CD8-positive, alpha-beta memory T cell (primary cell): ENCODE measurements at regions not wholly inside any gene's neighbourhood (a gene's known extent, or its start where the extent isn't known, plus 50 kb on each side); places are given as distances from the start of the nearest gene placed in this dataset.
A peak's percentile ranks its signal among the peaks of the same experiment; 100 is the strongest.

Experiments
- CTCF ChIA-PET: fragments of 350-600 bp; sonication (Branson Sonifier 250); formaldehyde crosslinking; loops from one replicate; lab custom pipeline; 2021; ENCODE audit warnings: antibody characterized with exemption; lab: Charles Lee
- POLR2A ChIA-PET: fragments of 350-600 bp; sonication (Branson Sonifier 250); formaldehyde crosslinking; loops from one replicate; lab custom pipeline; 2021; ENCODE audit warnings: antibody characterized with exemption; lab: Charles Lee
- DNase-seq, 5 donors: peaks; one replicate each; pipeline versions ENCODE4 v3.0.0 to v3.0.0-alpha.2; 2020 to 2022; ENCODE audit warnings: mixed read lengths in 1 of 5
- H3K27ac ChIP-seq: one replicate; pipeline ENCODE4 v1.7.0; 2013; ENCODE audit warnings: low read depth, mild to moderate bottlenecking, low read length, moderate library complexity
- H3K27me3 ChIP-seq: 2 replicates; pipeline ENCODE4 v1.7.0; 2013; ENCODE audit warnings: low read length, mild to moderate bottlenecking; ENCODE audit not compliant: insufficient read depth, poor library complexity, severe bottlenecking
- H3K36me3 ChIP-seq: 2 replicates; pipeline ENCODE4 v1.7.0; 2013; ENCODE audit warnings: mild to moderate bottlenecking, low read length, moderate library complexity; ENCODE audit not compliant: insufficient read depth
- H3K4me1 ChIP-seq: 2 replicates; pipeline ENCODE4 v1.7.0; 2013; ENCODE audit warnings: mild to moderate bottlenecking, low read length, moderate library complexity; ENCODE audit not compliant: insufficient read depth
- H3K4me3 ChIP-seq: 2 replicates; pipeline ENCODE4 v1.7.0; 2013; ENCODE audit warnings: mild to moderate bottlenecking, low read length
- H3K9me3 ChIP-seq: 2 replicates; pipeline ENCODE4 v1.7.0; 2013; ENCODE audit warnings: mild to moderate bottlenecking, low read length
- H3K27ac Mint-ChIP-seq, 8 donors: one replicate each; pipeline ENCODE4 v1.8.0; 2020 to 2021; ENCODE audit warnings: mixed read lengths in 8 of 8, mild to moderate bottlenecking in 6 of 8, inconsistent platforms in 3 of 8, moderate library complexity in 3 of 8
- H3K27me3 Mint-ChIP-seq, 2 donors: one replicate each; pipeline ENCODE4 v1.8.0; 2020 to 2021; ENCODE audit warnings: mixed read lengths in 2 of 2, mild to moderate bottlenecking in 1 of 2, moderate library complexity in 1 of 2
- H3K36me3 Mint-ChIP-seq, 3 donors: one replicate each; pipeline ENCODE4 v1.8.0; 2020 to 2021; ENCODE audit warnings: mixed read lengths in 3 of 3, inconsistent platforms in 1 of 3, mild to moderate bottlenecking in 1 of 3
- H3K4me1 Mint-ChIP-seq, 3 donors: one replicate each; pipeline ENCODE4 v1.8.0; 2020 to 2021; ENCODE audit warnings: mixed read lengths in 3 of 3, inconsistent platforms in 1 of 3, mild to moderate bottlenecking in 1 of 3
- H3K4me3 Mint-ChIP-seq, 7 donors: one replicate each; pipeline ENCODE4 v1.8.0; 2020 to 2021; ENCODE audit warnings: mixed read lengths in 7 of 7, mild to moderate bottlenecking in 6 of 7, moderate library complexity in 4 of 7, inconsistent platforms in 2 of 7
- H3K9me3 Mint-ChIP-seq, 5 donors: one replicate each; pipeline ENCODE4 v1.8.0; 2020 to 2022; ENCODE audit warnings: mixed read lengths in 5 of 5, mild to moderate bottlenecking in 3 of 5, moderate library complexity in 2 of 5, inconsistent platforms in 1 of 5

DNA sequence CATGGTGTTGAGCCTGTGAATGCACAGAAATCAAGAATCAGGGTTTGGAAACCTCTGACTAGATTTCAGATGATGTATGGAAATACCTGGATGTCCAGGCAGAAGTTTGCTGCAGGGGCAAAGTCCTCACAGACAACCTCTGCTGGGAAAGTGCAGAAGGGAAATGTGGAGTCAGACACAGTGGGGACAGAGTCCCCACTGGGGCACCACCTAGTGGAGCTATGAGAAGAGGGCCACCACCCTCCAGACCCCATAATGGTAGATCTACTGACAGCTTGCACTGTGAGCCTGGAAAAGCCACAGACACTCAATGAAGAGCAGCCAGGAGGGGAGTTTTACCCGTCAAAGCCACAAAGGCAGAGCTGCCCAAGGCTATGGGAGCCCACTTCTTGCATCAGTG is 181.9 kb upstream of the SEMA6A start:
- H3K27ac ChIP-seq = no peak overlapping the region
- Mint-ChIP-seq H3K36me3 (no peaks in the 10 kb centered on the region), H3K27ac (no peak overlapping the region), H3K27me3 (peaks cover 0 to 1% of the 10 kb centered on the region in 2 donors), H3K4me1 (no peaks in the 10 kb centered on the region), H3K4me3 (no peak overlapping the region), H3K9me3 (peaks cover 0 to 5% (median 0%) of the 10 kb centered on the region in 5 donors)
- no peak overlapping the region for H3K4me3 ChIP-seq
- no peak for DNase-seq
- H3K36me3 ChIP-seq = no peaks in the 10 kb centered on the region
- H3K4me1 ChIP-seq = no peaks in the 10 kb centered on the region
- H3K27me3 ChIP-seq = no peaks in the 10 kb centered on the region
- ChIA-PET POLR2A (no interaction called here), CTCF (no interaction called here)
- no peaks in the 10 kb centered on the region for H3K9me3 ChIP-seq

DNA sequence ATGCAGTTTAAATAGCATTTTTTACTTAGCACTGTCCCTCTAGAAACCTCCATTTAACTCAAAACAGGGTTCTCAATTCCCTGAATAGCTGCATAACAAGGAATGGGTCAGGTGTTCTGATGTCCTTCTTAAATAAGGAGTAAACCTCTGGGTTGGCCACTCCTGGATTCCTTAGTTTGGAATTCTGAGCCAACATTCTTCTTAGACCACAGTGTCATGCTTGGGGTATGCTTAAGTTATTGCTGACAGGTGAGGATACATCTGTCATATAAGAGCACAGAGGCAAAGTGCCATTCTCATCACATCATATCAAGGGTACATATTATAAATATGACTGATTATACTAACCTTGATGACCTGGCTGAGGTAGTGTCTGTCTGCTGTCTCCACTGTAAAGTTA is 179.9 kb upstream of the SEMA6A start:
- no peaks in the 10 kb centered on the region for H3K27me3 Mint-ChIP-seq
- no peaks in the 10 kb centered on the region for H3K4me1 ChIP-seq
- H3K27ac Mint-ChIP-seq = no peak overlapping the region
- H3K4me3 Mint-ChIP-seq = no peak overlapping the region
- DNase-seq = no peak
- CTCF ChIA-PET = no interaction called here
- H3K27ac ChIP-seq = no peak overlapping the region
- no peaks in the 10 kb centered on the region for H3K4me1 Mint-ChIP-seq
- H3K9me3 ChIP-seq = no peaks in the 10 kb centered on the region
- no peak overlapping the region for H3K4me3 ChIP-seq
- POLR2A ChIA-PET = no interaction called here
- peaks cover 0 to 5% (median 0%) of the 10 kb centered on the region in 5 donors for H3K9me3 Mint-ChIP-seq
- no peaks in the 10 kb centered on the region for H3K36me3 ChIP-seq
- no peaks in the 10 kb centered on the region for H3K27me3 ChIP-seq
- H3K36me3 Mint-ChIP-seq = no peaks in the 10 kb centered on the region

DNA sequence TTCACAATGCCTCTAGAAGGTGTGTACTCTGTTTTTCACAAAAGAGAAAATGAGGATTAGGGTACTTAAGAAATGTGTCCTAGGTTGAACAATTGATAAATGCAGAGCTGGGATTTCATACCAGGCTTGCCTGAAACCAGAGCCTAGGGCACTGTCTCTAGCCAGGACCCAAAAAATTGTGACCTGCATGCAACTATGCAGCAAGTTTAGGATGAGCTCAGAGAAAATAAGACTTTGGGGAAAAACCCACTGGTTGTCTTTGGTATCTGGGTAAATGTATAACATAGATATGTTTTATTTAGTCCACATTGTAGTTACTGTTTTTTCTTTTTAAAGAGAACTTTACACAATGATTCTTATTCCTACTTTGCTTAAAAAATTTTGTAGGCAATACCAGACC is 177.1 kb upstream of the SEMA6A start:
- peaks cover 0 to 5% (median 0%) of the 10 kb centered on the region in 5 donors for H3K9me3 Mint-ChIP-seq
- Histone ChIP-seq H3K4me1 (no peaks in the 10 kb centered on the region), H3K9me3 (no peaks in the 10 kb centered on the region), H3K36me3 (no peaks in the 10 kb centered on the region), H3K4me3 (no peak overlapping the region), H3K27me3 (no peaks in the 10 kb centered on the region), H3K27ac (no peak overlapping the region)
- CTCF ChIA-PET = no interaction called here
- DNase-seq = no peak
- no peak overlapping the region for H3K4me3 Mint-ChIP-seq
- H3K36me3 Mint-ChIP-seq = no peaks in the 10 kb centered on the region
- POLR2A ChIA-PET = no interaction called here
- no peaks in the 10 kb centered on the region for H3K4me1 Mint-ChIP-seq
- H3K27ac Mint-ChIP-seq = no peak overlapping the region
- H3K27me3 Mint-ChIP-seq = no peaks in the 10 kb centered on the region

DNA sequence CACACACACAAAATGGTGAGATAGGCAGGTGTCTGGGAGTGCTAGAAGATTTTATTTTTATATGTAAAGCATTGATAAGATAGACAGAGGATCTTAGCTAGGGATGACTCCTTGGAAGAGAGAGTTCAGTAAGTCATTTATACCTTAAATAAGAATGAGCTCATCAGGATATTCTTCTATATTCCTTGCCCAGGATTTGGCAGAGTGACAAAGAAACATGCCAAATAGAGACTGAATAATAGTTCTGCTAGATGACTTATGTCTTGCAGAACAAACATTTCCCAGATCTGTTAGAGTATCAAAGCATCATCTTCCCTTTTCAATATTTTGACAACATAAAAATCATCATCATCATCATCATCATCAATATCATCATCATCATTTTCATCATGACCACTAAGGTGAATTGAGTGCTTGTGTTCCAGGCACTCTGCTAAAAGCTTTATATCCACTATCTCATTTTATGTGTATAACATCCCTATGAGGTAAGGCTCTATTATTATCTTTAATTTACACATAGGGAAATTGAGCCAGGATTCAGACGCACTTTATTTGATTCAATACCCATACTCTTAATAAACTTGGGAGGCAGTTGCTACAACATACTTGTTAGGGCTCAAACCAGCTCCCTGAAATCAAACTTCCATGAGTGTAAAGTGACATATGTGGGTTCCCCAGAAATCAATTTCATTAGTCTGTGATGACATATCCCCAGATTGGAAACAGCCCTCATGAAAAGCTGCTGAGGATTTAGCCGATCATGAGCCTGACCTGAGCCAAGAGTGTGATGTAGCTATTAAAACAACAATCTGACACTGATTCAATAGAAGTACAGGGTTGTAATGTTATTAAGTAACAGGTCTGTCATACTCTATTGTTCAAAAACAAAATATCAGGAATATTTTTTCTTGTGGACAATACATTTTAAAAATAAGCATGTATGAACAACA is 176.3 kb upstream of the SEMA6A start:
- no peaks in the 10 kb centered on the region for H3K36me3 ChIP-seq
- Mint-ChIP-seq H3K27ac (no peak overlapping the region), H3K27me3 (no peaks in the 10 kb centered on the region), H3K36me3 (no peaks in the 10 kb centered on the region), H3K4me1 (no peaks in the 10 kb centered on the region), H3K4me3 (no peak overlapping the region), H3K9me3 (peaks cover 0 to 5% (median 0%) of the 10 kb centered on the region in 5 donors)
- H3K27me3 ChIP-seq = no peaks in the 10 kb centered on the region
- H3K4me3 ChIP-seq = no peak overlapping the region
- no peak for DNase-seq
- no peaks in the 10 kb centered on the region for H3K9me3 ChIP-seq
- POLR2A ChIA-PET = no interaction called here
- H3K4me1 ChIP-seq = no peaks in the 10 kb centered on the region
- H3K27ac ChIP-seq = no peak overlapping the region
- CTCF ChIA-PET = interaction anchor here (1.0 kb wide), 1 partner anchor 9 kb away, joined by 5 read pairs; no protein-coding TSS in a partner anchor

DNA sequence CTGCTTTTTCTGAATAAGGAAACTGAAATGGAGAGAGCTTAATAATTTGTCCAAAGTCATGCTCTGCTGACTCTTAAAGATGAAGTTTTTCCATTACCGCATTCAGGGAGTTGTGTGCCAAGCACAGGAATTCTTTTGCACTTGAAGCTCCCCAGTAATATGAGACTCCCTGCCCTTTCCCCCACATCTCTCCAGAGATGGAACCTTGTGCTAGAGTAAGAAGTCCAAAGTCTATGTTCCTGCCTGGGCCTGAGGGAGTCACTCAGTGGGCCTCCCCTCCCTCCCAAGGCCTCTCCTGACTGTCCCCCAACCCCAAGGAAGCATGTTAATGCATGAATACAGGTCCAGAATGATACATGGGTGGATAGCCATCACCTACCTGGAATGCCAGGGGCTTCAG is 173.3 kb upstream of the SEMA6A start:
- Mint-ChIP-seq H3K4me3 (no peak overlapping the region), H3K4me1 (no peaks in the 10 kb centered on the region), H3K9me3 (peaks cover 0 to 4% (median 0%) of the 10 kb centered on the region in 5 donors), H3K36me3 (no peaks in the 10 kb centered on the region), H3K27me3 (peaks cover 0 to 2% of the 10 kb centered on the region in 2 donors), H3K27ac (peak overlapping the region in 1 of 8 donors; percentile 30)
- Histone ChIP-seq H3K9me3 (no peaks in the 10 kb centered on the region), H3K4me3 (no peak overlapping the region), H3K27ac (no peak overlapping the region), H3K4me1 (no peaks in the 10 kb centered on the region), H3K27me3 (no peaks in the 10 kb centered on the region), H3K36me3 (no peaks in the 10 kb centered on the region)
- DNase-seq = no peak
- ChIA-PET POLR2A (no interaction called here), CTCF (no interaction called here)

DNA sequence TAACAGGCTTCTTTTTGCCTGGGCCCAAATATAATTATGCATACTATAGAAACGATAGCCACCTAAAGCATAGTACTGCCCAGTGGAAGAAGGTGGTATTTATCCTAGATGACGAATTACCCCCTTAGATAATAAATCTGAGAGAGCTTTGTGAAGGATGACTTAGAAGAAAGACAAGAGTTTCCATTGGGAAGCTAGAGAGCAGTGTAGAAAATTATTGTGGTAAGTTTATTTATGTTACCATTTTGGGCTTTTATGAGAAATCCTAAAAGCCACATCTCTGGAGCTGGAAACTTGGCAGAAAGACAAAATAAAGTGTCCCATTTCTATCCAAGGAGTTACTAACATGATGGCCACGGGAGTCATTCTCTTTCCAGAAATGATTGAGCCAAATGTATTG is 172.0 kb upstream of the SEMA6A start:
- H3K4me3 ChIP-seq = no peak overlapping the region
- Mint-ChIP-seq H3K27ac (no peak overlapping the region), H3K4me1 (no peaks in the 10 kb centered on the region), H3K4me3 (no peak overlapping the region), H3K9me3 (peaks cover 0 to 4% (median 0%) of the 10 kb centered on the region in 5 donors), H3K36me3 (no peaks in the 10 kb centered on the region), H3K27me3 (peaks cover 0 to 2% of the 10 kb centered on the region in 2 donors)
- H3K9me3 ChIP-seq = no peaks in the 10 kb centered on the region
- no peaks in the 10 kb centered on the region for H3K36me3 ChIP-seq
- DNase-seq = no peak
- H3K4me1 ChIP-seq = no peaks in the 10 kb centered on the region
- CTCF ChIA-PET = no interaction called here
- POLR2A ChIA-PET = no interaction called here
- H3K27ac ChIP-seq = no peak overlapping the region
- H3K27me3 ChIP-seq = no peaks in the 10 kb centered on the region

DNA sequence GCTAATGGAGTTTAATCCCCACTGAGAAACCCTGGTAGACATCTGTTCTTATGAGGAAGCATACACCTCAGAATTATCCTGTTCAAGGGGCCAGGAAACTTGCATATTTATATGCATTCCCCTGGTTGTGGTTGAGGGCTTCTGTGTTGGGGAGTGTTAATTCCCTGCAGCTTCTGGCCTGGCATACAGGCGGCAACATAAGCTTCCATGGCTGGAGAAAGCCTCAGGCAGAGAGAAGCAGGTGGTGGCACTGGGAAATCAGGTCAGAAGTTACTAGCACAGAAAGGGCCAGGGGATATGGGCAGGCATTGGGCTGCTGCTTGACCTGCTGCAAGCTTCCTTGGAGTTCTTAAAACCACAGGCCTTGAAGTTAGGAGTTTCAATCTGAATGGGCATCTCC is 166.1 kb upstream of the SEMA6A start:
- Mint-ChIP-seq H3K36me3 (no peaks in the 10 kb centered on the region), H3K4me1 (no peaks in the 10 kb centered on the region), H3K9me3 (peaks cover 0 to 4% (median 0%) of the 10 kb centered on the region in 5 donors), H3K4me3 (no peak overlapping the region), H3K27me3 (peaks cover 4 to 9% of the 10 kb centered on the region in 2 donors), H3K27ac (no peak overlapping the region)
- ChIA-PET CTCF (interaction anchor here (1.4 kb wide), 1 partner anchor 9 kb away, joined by 5 read pairs; no protein-coding TSS in a partner anchor), POLR2A (no interaction called here)
- no peaks in the 10 kb centered on the region for H3K27me3 ChIP-seq
- H3K27ac ChIP-seq = no peak overlapping the region
- H3K4me3 ChIP-seq = no peak overlapping the region
- no peak for DNase-seq
- no peaks in the 10 kb centered on the region for H3K4me1 ChIP-seq
- no peaks in the 10 kb centered on the region for H3K36me3 ChIP-seq
- no peaks in the 10 kb centered on the region for H3K9me3 ChIP-seq

DNA sequence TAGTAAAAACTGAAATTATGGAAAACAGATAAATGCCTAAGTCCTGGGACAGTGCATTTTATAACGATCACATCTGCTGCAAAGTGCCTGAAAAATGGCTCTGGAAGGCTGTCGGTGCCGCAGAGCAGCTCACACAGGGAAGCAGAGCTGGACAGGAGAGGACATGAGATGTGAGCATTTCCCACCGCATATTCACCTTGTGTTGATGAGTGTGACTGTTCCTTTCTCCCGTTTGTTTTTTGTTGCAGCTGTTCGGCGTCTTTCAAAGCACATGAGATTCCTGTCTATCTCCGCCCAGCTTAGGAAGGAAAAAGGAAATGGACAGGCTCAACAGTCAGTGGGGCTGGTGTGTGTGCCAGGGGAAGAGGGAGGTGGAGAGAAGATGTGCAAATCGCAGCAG is 164.9 kb upstream of the SEMA6A start:
- Mint-ChIP-seq H3K4me3 (no peak overlapping the region), H3K27ac (no peak overlapping the region)
- POLR2A ChIA-PET = no interaction called here

More for the DNA sequence above, 164.9 kb upstream of the SEMA6A start:
- Histone ChIP-seq H3K4me1 (no peaks in the 10 kb centered on the region), H3K36me3 (no peaks in the 10 kb centered on the region), H3K9me3 (no peaks in the 10 kb centered on the region), H3K4me3 (no peak overlapping the region), H3K27ac (no peak overlapping the region), H3K27me3 (no peaks in the 10 kb centered on the region)
- Mint-ChIP-seq H3K9me3 (peaks cover 0 to 4% (median 0%) of the 10 kb centered on the region in 5 donors), H3K27me3 (peaks cover 4 to 9% of the 10 kb centered on the region in 2 donors), H3K36me3 (no peaks in the 10 kb centered on the region), H3K4me1 (no peaks in the 10 kb centered on the region)
- DNase-seq = no peak
- CTCF ChIA-PET = no interaction called here
